ENCODE measurements at regions not wholly inside any gene's neighbourhood (a gene's known extent, or its start where the extent isn't known, plus 50 kb on each side); places are given as distances from the start of the nearest gene placed in this dataset.

- Mint-ChIP-seq H3K9me3 (no peaks in the 10 kb centered on the region), H3K4me3 (no peak overlapping the region), H3K27me3 (ENCODE audit: insufficient read depth) (no peaks in the 10 kb centered on the region), H3K36me3 (ENCODE audit: low read depth) (no peaks in the 10 kb centered on the region), H3K27ac (no peak overlapping the region), H3K4me1 (peaks cover 9% of the 10 kb centered on the region)
- no peaks in the 10 kb centered on the region for H3K36me3 ChIP-seq (ENCODE audit: control insufficient read depth, insufficient read depth, low read length)
- WGBS, 2 experiments (ENCODE audit: insufficient coverage in 1 of 2, insufficient read length in 1 of 2): 94% methylated on average over 1 of the region's 1 CpG; no CpG with 5 or more reads in 1 of the 2 experiments
- no peak overlapping the region for H3K27ac ChIP-seq (ENCODE audit: low read depth, low read length)
- no peak for TF ChIP-seq CTCF (conservative IDR thresholded peaks at IDR 0.05)
- no peaks in the 10 kb centered on the region for H3K27me3 ChIP-seq (ENCODE audit: control insufficient read depth, insufficient read depth, low read length, poor library complexity, severe bottlenecking)
- no peak overlapping the region for H3K9ac ChIP-seq (ENCODE audit: extremely low read depth, low read length, poor library complexity, severe bottlenecking)
- no peaks in the 10 kb centered on the region for H3K4me1 ChIP-seq (ENCODE audit: control insufficient read depth, insufficient read depth, low read length)
- H3K9me3 ChIP-seq (ENCODE audit: control insufficient read depth, low read length): no peaks in the 10 kb centered on the region
- H3K4me3 ChIP-seq (ENCODE audit: low read length): no peak overlapping the region
- DNase-seq: no peak
Measured at GRCh38 chr5:106759152-106759551, 911.6 kb downstream of the EFNA5 start.

- Histone ChIP-seq H3K36me3 (ENCODE audit: control insufficient read depth, insufficient read depth, low read length) (no peaks in the 10 kb centered on the region), H3K27me3 (ENCODE audit: control insufficient read depth, insufficient read depth, low read length, poor library complexity, severe bottlenecking) (no peaks in the 10 kb centered on the region), H3K9ac (ENCODE audit: extremely low read depth, low read length, poor library complexity, severe bottlenecking) (no peak overlapping the region), H3K4me3 (ENCODE audit: low read length) (no peak overlapping the region), H3K9me3 (ENCODE audit: control insufficient read depth, low read length) (no peaks in the 10 kb centered on the region), H3K4me1 (ENCODE audit: control insufficient read depth, insufficient read depth, low read length) (no peaks in the 10 kb centered on the region), H3K27ac (ENCODE audit: low read depth, low read length) (no peak overlapping the region)
- no peaks in the 10 kb centered on the region for H3K9me3 Mint-ChIP-seq
- H3K27me3 Mint-ChIP-seq (ENCODE audit: insufficient read depth): no peaks in the 10 kb centered on the region
- 84 to 89% methylated on average over 1 to 3 of the region's 3 CpGs for WGBS, 2 experiments (ENCODE audit: insufficient coverage in 1 of 2, insufficient read length in 1 of 2)
- H3K4me3 Mint-ChIP-seq: no peak overlapping the region
- no peak for TF ChIP-seq CTCF (conservative IDR thresholded peaks at IDR 0.05)
- no peaks in the 10 kb centered on the region for H3K36me3 Mint-ChIP-seq (ENCODE audit: low read depth)
- peaks cover 9% of the 10 kb centered on the region for H3K4me1 Mint-ChIP-seq
- no peak for DNase-seq
- no peak overlapping the region for H3K27ac Mint-ChIP-seq
Measured at GRCh38 chr5:106757672-106758071, 913.1 kb downstream of the EFNA5 start.

GRCh38 chr5:106755789-106756188, 914.9 kb downstream of the EFNA5 start:
- no peak overlapping the region for H3K27ac ChIP-seq (ENCODE audit: low read depth, low read length)
- H3K4me3 Mint-ChIP-seq: no peak overlapping the region
- H3K9ac ChIP-seq (ENCODE audit: extremely low read depth, low read length, poor library complexity, severe bottlenecking): no peak overlapping the region
- H3K4me3 ChIP-seq (ENCODE audit: low read length): no peak overlapping the region
- no peaks in the 10 kb centered on the region for H3K9me3 Mint-ChIP-seq
- DNase-seq: no peak
- no peak overlapping the region for H3K27ac Mint-ChIP-seq
- WGBS, 2 experiments (ENCODE audit: insufficient coverage in 1 of 2, insufficient read length in 1 of 2): 70 to 92% methylated on average over 2 to 4 of the region's 4 CpGs
- H3K36me3 Mint-ChIP-seq (ENCODE audit: low read depth): no peaks in the 10 kb centered on the region
- no peaks in the 10 kb centered on the region for H3K36me3 ChIP-seq (ENCODE audit: control insufficient read depth, insufficient read depth, low read length)
- no peaks in the 10 kb centered on the region for H3K27me3 Mint-ChIP-seq (ENCODE audit: insufficient read depth)
- no peaks in the 10 kb centered on the region for H3K27me3 ChIP-seq (ENCODE audit: control insufficient read depth, insufficient read depth, low read length, poor library complexity, severe bottlenecking)
- H3K9me3 ChIP-seq (ENCODE audit: control insufficient read depth, low read length): no peaks in the 10 kb centered on the region
- no peak for TF ChIP-seq CTCF (conservative IDR thresholded peaks at IDR 0.05)
- H3K4me1 ChIP-seq (ENCODE audit: control insufficient read depth, insufficient read depth, low read length): no peaks in the 10 kb centered on the region
- H3K4me1 Mint-ChIP-seq: peaks cover 9% of the 10 kb centered on the region

Data from endodermal cell (in vitro differentiated cells).